NCI-H226 (cell line): ENCODE measurements at regions not wholly inside any gene's neighbourhood (a gene's known extent, or its start where the extent isn't known, plus 50 kb on each side); places are given as distances from the start of the nearest gene placed in this dataset.

ENCODE experiments used
- DNase-seq: peaks from one replicate; pipeline ENCODE4 v3.0.0-alpha.2; 2015

DNA sequence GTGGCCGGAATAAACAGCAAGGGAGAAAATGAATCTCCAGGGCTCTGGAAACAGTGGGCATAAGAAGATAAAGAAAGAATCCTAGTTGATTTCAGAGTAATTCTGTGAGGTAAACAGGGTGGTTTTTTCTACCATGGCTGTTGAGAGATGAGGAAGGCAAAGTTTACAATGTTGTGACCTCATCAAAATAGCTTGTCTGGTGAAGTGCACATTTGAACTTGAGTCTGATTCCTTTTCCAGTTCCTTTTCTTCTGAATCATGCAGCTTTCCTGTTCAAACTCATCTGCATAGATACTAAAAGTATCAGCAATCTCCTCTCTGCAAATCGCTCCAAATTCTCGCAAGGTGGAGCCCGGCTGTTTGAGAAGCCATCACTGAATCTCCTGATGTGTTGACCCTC is 161.7 kb downstream of the PLPP3 start:
- no peak for DNase-seq

GRCh38 chr1:56416495-56416894 is 162.9 kb downstream of the PLPP3 start:
- DNase-seq, result peak; percentile 26

DNA sequence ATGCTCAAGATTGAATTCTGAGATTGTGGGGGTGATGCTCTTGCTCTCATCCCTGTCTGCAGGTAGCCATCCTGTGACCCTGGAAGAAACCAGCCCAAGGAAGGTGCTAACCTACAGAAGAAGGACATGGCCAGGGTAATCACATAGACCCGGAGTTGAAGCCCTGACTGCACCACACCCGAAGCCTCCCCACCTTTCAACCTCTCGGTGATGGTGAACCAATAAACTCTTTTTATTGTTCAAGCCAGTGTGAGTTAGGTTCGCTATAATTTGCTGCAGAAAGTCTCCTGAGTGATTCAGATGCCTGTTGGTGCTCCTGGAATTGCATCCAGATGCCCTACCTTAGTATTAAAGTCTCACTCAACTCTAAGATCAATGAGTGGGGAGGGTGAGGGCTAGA is 163.6 kb downstream of the PLPP3 start:
- no peak for DNase-seq

DNA sequence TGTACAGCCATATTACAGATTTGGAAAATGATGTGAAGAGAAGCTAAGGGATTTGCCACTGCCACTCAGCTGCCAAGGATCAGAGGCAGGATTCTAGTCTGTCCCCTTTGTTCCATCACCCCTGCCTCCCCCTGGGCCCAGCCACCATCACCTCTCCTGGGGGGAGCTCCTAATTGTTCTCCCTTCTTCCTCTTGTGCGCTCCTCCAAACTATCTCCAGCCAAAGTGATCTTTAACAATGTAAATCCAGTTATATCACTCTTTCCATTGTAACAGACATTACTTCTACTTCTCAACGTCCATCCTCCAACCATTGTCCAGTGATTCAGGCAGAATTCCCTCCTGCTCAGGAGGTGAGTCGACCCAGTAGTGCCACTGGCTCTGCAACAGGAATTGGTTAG is 164.1 kb downstream of the PLPP3 start:
- DNase-seq, result no peak

DNA sequence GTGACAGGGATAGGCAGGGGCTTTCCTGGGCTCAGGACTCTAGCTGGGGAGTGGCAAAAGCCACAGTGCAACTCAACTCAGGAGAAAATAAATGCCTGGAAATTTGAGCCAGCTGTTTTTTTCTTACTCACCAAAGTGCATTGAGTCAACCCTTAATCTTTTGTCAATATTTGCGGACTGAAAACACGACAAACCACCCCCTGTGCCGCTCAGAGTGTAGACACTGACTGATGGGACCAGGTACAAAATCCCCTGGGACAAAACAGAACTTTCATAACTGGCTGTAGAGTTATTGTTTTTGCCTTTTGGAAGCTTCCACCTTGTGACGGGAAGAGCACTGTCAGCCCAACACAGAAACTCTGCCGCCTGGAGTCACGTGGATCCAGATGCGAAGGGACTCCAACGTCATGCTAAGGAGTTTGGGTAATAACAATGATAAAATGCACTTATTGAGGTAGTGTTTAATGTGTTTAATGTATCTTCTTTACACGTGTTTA is 164.6 kb downstream of the PLPP3 start:
- no peak for DNase-seq

DNA sequence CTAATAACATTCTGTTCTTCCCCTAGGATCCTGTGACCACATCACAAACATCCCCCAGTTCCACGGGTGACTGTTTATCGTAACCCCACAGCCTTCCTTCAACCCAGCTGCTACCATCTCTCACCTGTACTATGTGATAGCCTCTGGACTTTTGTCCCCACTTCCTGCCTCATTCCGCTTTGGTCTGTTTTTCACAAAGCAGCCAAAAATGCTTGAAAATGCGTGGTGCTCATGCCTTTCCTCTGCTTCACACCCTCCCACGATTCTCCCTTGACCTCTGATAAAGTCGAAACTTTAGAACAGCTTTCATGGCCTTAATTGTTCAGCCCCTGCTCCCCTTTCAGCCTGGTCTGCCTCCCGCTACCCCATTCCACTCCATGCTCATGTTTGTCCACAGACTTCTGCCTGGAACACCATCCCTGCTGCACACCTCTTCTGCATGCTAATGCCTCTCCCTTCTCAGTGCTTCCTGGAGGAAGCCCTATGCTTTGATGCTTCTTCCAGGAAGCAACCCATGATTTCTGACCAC is 165.6 kb downstream of the PLPP3 start:
- peak; percentile 14 for DNase-seq

GRCh38 chr1:56411484-56412180 is 167.7 kb downstream of the PLPP3 start:
- DNase-seq, result no peak

GRCh38 chr1:56411021-56411420 is 168.3 kb downstream of the PLPP3 start:
- no peak for DNase-seq

GRCh38 chr1:56410405-56410804 is 169.0 kb downstream of the PLPP3 start:
- no peak for DNase-seq

GRCh38 chr1:56409112-56409691 is 170.2 kb downstream of the PLPP3 start:
- peak; percentile 20 for DNase-seq

- DNase-seq, result no peak
Measured at GRCh38 chr1:56406821-56407220, 172.5 kb downstream of the PLPP3 start.

DNA sequence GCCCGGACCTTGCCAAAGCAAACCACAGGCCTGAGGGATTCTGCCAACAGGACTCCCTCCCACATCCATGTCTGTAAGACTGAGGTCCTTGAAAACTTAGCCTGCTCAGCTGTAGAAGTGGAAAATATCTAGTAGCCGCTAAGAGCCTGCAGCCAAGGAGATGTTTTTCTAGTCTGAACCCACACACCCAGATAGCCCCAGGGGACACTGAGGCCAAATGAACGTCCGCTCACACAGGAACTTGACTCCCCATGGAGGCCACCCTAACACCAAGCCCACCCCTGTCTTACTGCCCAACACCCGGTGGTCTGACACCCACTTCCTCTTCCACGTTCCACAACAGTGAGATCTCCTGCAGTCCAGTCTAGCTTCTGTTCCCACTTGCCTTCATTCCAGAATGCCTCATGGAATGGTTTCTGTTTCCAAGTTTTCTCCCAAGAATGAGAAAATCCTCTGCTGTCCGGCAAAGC is 174.8 kb downstream of the PLPP3 start:
- DNase-seq, result peak; percentile 25

DNA sequence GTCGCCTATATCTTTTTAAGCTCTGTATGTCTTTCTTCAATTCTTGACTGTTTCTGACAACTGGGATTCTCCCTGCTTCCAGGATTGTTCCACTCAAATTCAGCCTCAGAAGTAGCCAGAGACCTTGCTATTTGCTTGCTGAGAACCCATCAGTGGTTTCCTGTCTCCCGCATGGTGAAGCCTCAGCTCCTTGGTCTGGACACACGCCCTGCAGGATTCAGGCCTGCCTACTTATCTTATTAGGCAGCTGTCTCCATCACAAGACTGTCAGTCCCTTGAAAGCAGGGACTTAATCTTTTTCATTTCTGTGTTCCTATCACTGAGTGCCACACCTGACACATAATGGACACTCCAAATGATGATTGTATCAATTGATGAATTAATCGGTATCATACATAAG is 175.3 kb downstream of the PLPP3 start:
- peak; percentile 40 for DNase-seq

GRCh38 chr1:56403321-56403720 is 176.0 kb downstream of the PLPP3 start:
- peak; percentile 64 for DNase-seq

DNA sequence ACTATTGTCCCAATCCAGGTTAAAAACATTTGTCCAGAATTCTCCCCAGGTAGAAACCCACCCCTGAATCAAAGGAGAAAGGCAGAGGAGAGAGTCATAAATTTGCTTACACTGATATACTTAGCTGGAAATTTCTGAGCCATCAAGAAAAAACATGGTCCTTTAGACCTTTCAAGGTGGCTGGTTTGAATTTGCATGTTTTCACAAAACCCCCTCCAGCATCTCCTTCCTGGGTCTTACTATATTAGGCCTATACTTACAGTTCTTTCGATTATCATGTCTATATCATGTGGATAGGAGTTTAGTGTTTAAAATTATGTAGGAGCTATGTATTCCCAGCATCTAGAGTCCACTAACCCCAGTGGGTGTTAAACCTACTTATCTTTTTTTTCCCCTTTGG is 178.2 kb downstream of the PLPP3 start:
- no peak for DNase-seq

DNA sequence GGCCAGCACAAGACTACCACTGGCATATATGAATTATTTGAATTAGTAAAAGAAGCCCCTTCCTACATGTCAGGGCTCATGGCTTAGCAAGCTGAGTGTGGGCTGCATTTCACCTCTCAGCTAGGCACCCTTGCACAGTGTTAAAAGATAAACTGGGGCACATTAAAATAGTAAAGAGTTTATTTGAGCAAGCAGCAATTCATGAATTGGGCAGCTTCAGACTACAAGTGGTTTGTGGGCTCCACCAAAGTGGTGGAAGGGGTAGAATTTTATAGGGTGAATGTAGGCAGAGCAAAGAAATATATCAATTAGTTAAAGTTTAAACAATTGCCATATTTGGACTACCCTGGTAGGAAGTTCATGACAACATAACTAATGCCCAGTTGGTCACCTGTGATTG is 178.8 kb downstream of the PLPP3 start:
- no peak for DNase-seq

- no peak for DNase-seq
Measured at GRCh38 chr1:56399795-56400194, 179.6 kb downstream of the PLPP3 start.

DNA sequence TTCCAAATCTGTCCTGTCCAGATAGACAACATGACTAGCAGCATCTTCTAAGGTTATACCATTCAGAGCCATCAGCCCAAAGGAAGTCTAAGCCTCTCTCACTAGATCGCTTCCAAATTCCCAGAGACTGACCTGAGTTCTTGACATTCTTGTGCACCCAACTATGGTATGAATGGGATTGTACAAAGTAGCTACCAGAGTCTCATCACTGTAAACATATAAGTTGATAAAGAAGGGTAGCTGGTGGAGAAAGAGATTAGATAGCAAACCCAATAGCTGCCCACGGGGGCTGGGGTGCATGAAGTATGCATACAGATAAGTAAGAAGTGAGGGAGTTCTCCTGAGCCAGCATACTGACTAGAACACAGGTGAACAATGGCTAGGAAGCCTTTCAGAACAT is 180.0 kb downstream of the PLPP3 start:
- peak; percentile 86 for DNase-seq

DNA sequence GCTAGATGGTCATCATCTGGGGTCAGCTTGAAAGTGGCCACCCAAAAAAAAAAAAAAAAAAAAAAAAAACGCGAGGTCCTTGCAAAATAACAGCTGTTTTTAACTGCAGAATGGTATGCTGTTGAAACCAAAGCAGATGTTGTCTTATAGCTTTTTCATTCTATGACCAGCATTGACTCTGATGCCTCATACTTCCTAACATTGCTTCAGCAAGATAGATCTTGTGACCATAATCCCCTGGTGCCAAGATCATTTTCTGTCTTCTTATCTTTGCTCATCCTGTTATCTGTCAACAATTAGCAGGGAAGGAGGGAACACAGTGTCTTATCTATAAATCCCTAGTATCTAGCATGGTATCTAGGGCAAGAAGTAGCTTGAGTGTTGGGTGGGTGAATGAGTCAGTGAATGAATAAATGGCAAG is 181.5 kb downstream of the PLPP3 start:
- peak; percentile 13 for DNase-seq

GRCh38 chr1:56397409-56397808 is 182.0 kb downstream of the PLPP3 start:
- no peak for DNase-seq

GRCh38 chr1:56396581-56396980 is 182.8 kb downstream of the PLPP3 start:
- DNase-seq, result peak; percentile 28

DNA sequence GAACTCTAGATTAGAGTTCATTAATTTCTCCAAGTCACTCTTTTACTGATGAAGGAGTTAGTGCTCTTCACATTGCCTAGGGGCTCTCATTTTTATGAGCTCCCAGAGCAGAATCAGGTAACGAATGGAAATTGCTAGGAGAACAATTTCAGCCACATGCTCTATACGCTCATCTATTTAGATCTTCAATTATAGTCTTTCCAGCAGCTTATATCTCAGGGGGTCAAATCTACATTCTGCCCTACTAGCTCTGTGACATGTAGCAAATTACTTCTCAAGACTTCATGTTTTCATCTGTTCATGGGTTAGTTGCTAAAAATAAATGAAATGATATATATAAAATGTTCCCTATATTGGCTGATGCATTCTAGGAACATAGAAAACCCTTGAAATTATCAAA is 183.6 kb downstream of the PLPP3 start:
- DNase-seq, result no peak

GRCh38 chr1:56394298-56394697 is 185.1 kb downstream of the PLPP3 start:
- DNase-seq, result no peak
